Esophagus mucosa (tissue), 1 donor: ENCODE measurements at regions not wholly inside any gene's neighbourhood (a gene's known extent, or its start where the extent isn't known, plus 50 kb on each side); places are given as distances from the start of the nearest gene placed in this dataset.
"Not testable (repeated sequence)": the region's sequence is repeated elsewhere in the genome, so short reads cannot be mapped to it uniquely, and the experiment has no call there.

Experiments used
- ATAC-seq: fragments of 200-7000 bp; cut with Tn5 transposase; one replicate; pipeline ENCODE4 v1.9.1; 2020
- donor health status: DM: yes; HTN: yes; CAD: no.

DNA sequence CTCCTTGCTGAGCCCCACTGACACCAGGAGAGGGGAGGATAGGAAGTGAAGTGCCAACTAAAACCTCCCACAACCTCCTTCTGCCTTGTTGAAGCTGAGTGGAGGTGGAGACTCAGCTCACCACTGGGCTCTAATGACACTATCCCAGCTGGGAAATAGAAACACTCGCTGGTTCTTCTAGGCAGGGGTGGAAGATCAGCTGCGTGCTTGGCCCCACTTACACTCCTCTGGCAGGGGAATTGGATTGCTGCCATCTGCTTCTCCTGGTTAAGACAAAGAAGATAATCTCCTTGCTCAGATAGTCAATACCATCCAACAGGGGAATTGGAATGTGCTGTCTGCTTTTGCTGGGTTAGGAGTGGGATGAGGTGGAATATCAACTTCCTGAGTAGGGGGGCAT lies 392.5 kb downstream of the ZNF674 start:
- ATAC-seq: no peak

DNA sequence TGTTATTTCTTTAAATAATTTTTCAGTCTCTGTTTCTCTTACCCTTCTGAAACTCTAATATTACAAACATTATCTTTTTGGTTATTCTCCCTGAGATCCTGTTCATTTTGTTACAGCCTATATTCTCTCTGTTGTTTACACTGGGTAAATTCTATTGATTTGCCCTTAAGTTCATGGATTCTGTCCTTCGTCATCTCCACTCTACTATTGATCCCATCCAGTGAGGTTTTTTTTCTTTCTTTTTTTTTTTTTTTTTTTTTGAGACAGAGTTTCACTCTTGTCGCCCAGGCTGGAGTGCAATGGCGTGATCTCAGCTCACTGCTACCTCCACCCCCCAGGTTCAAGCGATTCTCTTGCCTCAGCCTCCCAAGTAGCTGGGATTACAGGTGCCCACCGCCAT lies 393.9 kb downstream of the ZNF674 start:
- ATAC-seq: not testable (repeated sequence)

DNA sequence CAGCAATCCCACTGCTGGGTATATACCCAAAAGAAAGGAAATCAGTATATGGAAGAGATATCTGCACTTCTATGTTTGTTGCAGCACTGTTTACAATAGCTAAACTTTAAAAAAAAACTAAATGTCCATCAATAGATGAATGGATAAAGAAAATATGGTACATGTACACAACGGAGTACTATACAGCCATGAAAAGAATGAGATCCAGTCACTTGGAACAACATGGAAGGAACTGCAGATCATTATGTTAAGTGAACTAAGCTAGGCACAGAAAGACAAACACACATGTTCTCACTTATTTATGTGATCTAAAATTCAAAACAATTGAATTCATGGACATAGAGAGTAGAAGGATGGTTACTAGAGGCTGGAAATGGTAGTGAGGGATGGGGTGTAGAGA lies 400.7 kb downstream of the ZNF674 start:
- ATAC-seq: no peak

DNA sequence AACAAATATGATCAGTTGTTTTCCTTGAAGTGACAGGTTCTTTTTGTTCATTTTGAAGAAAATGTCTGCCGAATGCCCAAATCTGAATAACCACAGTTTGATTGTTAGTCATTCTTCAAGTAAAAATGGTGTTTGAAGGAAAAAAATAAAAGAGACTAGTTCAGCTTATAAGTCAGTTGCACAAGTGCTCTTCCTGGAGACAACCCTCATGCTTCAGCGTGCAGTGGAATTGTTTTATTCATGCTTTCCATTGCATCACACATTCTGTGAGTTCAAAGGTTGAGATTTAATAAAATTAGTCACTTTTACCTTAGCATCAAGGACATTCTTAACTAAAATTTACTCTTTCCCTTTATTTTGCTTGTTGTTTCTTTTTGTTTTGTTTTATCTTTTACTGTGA lies 404.9 kb downstream of the ZNF674 start:
- no peak for ATAC-seq

DNA sequence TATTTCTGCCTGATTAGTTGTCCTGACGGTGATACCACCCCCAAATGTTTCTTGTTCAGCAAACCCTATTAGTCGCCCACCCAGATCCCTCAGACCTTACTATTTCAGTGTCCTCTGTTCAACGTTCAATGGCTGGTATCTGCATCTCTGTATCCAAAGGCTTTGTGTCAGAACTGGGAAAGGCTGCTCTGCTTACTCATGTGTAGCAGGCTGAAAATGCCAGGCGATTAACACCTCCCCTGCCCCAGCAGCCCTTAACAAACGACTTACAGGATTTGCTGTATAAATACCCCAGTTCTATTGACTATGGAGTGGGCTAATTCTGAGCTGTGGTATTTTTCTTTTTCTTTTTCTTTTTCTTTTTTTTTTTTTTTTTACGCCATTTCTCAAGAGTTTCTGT lies 415.0 kb downstream of the ZNF674 start:
- no peak for ATAC-seq

GRCh38 chrX:46125111-46125510 lies 420.1 kb downstream of the ZNF674 start:
- no peak for ATAC-seq

DNA sequence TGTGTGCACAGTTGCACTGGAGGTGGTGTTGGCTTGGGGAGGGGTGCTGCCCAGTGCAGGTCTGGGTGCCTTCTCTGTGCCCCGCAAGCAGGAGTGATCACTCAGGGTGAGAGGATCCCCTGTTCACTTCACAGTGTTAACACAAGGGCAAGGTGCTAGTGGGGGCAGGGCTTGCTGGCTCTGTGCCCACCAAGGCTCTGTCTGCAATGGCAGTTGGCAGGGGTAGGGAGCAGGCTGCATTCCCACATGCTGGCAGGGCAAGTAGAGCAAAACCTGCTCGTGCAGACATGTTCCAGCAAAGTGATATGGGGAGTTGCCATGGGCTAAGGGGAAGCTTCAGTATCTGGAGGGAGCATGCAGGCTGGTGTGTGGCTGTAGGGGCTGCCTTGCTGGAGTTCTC lies 428.0 kb downstream of the ZNF674 start:
- ATAC-seq: peak; percentile 84

GRCh38 chrX:46087310-46087709 lies 457.9 kb downstream of the ZNF674 start:
- not testable (repeated sequence) for ATAC-seq

- not testable (repeated sequence) for ATAC-seq
Measured at GRCh38 chrX:46080121-46080520, 465.1 kb downstream of the ZNF674 start.

GRCh38 chrX:46072791-46073190 lies 472.4 kb downstream of the ZNF674 start:
- no peak for ATAC-seq

DNA sequence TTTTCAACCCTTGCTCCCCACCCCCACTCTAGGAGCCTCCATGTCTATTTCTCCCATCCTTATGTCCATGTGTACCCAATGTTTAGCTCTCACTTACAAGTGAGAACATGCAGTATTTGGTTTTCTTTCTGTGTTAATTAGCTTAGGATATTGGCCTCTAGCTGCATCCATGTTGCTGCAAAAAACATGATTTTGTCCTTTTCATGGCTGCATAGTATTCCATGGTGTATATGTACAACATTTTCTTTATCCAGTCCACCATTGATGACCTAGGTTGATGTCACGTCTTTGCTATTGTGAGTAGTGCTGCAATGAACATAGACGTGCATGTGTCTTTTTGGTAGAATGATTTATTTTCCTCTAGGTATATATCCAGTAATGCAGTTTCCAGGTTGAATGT lies 472.8 kb downstream of the ZNF674 start:
- ATAC-seq: no peak

- no peak for ATAC-seq
Measured at GRCh38 chrX:46070421-46070820, 474.8 kb downstream of the ZNF674 start.

- ATAC-seq: no peak
Measured at GRCh38 chrX:46059316-46059715, 485.9 kb downstream of the ZNF674 start.

DNA sequence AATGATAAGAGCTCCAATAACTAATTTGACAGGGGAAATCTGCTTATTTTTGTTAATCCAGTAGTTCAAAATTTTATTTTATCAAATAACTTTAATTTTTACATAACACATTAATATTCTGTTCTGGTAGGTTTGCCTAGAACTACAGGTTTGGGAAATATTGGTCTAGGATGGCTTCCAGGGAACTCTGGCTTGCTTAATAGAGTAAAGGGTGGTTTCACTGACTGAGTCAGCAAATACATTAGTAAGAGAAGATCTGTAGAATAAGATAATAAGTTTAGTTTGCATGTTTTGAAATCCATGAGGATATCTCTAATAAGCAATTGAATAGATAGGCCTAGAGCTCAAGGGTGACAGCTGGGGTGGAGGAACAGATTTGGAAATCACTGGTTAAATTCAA lies 500.7 kb downstream of the ZNF674 start:
- ATAC-seq: no peak

DNA sequence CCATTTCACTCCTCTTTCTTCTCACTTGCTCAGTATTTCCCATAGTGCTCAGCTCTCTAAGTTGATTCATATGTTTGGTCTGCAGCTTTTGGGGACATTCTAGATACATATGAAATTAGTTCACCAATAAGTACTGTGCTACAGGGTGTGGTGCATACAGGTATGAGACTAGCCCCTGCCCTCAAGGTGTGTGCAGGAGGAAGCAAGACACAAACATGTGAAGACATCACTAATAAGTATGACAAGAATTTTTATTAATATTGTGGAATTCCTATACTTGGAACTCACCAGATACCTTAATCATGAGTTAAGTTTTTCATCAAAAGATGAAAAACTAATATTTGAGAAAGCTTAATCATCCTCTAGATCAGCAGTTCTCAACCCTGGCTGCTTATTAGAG lies 505.2 kb downstream of the ZNF674 start:
- no peak for ATAC-seq

DNA sequence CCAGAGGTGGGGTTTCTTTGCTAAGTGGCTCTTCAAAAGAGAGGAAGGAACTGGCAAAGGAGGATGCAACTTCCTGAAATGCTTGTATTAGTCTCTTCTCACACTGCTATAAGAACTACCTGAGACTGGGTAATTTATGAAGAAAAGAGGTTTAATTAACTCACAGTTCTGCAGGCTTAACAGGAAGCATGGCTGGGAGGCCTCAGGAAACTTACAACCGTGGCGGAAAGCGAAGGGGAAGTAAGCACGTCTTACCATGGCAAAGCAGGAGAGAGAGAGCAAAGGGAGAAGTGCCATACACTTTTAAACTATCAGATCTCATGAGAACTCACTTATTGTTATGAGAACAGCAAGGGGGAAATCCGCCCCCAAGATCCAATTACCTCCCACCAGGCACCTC lies 505.7 kb downstream of the ZNF674 start:
- ATAC-seq: no peak

- no peak for ATAC-seq
Measured at GRCh38 chrX:46036508-46036907, 508.7 kb downstream of the ZNF674 start.

- ATAC-seq: no peak
Measured at GRCh38 chrX:46034868-46035267, 510.4 kb downstream of the ZNF674 start.

DNA sequence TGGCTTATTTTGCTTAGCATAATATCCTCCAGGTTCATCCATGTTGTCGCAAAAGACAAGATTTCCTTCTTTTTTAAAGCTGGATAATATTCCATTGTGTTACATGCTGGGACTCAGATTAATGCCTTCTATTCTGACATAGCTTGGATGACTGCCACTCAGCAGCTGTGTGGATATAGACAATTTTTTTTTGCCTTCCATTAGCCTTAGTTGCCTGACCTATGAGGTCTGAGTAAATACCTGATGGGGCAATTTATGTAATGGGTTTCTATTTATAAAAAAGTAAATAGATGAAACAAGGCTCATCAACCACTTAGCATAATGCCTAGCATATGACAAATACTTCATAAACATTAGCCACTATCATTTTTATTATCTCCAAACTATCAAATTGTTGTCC lies 515.4 kb downstream of the ZNF674 start:
- ATAC-seq: no peak

DNA sequence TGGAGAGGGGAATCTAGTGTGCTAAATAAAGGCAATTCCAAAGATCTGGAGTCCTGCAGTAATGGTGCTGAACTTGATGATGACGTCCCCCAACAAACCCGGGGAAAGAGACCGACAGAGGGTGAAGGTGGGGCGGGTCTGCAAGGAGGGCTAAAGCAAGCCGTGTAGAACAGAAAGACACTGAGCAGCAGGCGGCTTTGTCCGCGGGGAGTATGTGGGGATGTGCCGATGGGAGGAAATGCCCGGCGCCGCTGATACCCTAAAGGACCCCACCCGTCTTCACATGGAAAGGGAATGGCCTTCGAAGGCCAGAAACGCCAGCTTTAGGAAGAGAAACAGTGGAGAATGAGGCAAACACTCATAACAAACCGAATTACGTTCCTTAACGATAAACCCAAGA lies 528.9 kb downstream of the ZNF674 start:
- no peak for ATAC-seq

DNA sequence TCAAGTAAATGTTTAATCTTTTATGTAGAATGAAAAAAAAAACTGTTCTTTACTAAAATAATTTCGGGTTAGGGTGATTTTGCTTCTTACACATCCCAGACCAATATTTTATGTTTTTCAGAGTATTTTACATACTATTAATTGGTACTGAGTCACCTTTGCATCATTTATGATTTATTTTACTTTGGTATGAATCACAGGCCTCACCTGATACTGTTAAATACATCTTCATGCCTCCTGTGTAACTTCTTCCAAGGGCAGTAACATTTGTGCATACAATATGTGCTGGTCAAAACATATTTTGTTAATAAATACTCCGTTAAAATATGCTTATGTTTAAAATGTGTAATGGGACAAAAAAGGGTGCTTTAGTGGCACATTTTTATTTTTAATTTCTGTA lies 529.6 kb downstream of the ZNF674 start:
- ATAC-seq: no peak

- no peak for ATAC-seq
Measured at GRCh38 chrX:45992402-45993123, 552.7 kb downstream of the ZNF674 start.

- peak; percentile 82 for ATAC-seq
Measured at GRCh38 chrX:45986971-45987370, 558.2 kb downstream of the ZNF674 start.

GRCh38 chrX:45986081-45986480 lies 559.1 kb downstream of the ZNF674 start:
- no peak for ATAC-seq
